A673 (cell line): ENCODE measurements at regions not wholly inside any gene's neighbourhood (a gene's known extent, or its start where the extent isn't known, plus 50 kb on each side); places are given as distances from the start of the nearest gene placed in this dataset.

Source experiments
- CTCF ChIP-seq: fragments of 300-800, 200-600 bp; sonication (generic); conservative IDR thresholded peaks from 2 replicates; pipeline ENCODE4 v1.5.1; 2017; ENCODE audit warnings: low read depth, mild to moderate bottlenecking, antibody characterized with exemption, low read length, moderate library complexity, mixed read lengths
- EZH2 ChIP-seq: fragments of 200-600 bp; sonication (generic); IDR thresholded peaks from 2 replicates; pipeline ENCODE4 v1.6.1; 2017; ENCODE audit warnings: borderline replicate concordance, low read depth, mild to moderate bottlenecking, mixed read lengths, antibody characterized with exemption, low read length; ENCODE audit not compliant: poor library complexity, severe bottlenecking

DNA sequence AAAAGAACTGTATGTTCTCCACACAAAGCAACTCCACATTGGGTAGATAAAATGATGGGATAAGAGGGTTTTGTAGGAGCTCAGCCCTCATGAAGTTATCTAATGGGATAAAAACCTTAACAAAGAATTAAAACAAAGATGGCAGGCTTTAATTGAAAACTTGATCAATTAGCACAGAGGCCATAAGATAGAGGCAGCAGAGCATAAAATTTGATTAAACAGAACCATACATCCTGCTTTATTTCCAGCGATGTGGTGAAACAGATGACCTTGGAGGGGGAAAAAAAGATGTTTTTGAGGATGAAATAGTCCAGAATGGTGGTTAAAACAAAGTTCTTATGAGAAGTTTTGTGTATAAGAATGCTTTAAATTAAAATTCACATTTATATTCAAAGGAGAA is 130.9 kb upstream of the ALCAM start:
- no peak for TF ChIP-seq CTCF
- no peak for TF ChIP-seq EZH2
